ENCODE measurements at regions not wholly inside any gene's neighbourhood (a gene's known extent, or its start where the extent isn't known, plus 50 kb on each side); places are given as distances from the start of the nearest gene placed in this dataset.

DNA sequence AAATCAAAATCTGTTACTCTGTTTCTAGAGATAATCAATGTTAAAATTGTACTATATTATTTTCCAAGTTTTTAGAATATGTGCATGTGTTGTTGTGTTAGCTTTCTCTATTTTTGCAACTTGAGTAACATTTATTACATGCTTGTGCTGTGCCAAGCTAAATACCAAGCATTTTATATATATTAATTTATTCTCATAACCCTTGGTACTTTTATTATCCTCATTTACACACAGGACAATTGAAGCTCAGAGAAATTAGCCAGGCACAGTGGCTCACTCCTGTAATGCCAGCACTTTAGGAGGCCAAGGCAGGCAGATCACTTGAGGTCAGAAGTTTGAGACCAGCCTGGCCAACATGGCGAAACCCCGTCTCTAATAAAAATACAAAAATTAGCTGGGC, 254.0 kb upstream of the DMRT1 start:
- POLR2A ChIA-PET: no interaction called here
- Mint-ChIP-seq H3K4me3 (no peak overlapping the region), H3K4me1 (ENCODE audit: low read depth) (no peaks in the 10 kb centered on the region), H3K27ac (no peak overlapping the region), H3K36me3 (ENCODE audit: low read depth) (no peaks in the 10 kb centered on the region), H3K27me3 (no peaks in the 10 kb centered on the region), H3K9me3 (no peaks in the 10 kb centered on the region)
- H3K27ac ChIP-seq (ENCODE audit: low read depth in 1 of 2, low read length in 2 of 2): no peak overlapping the region
- H3K4me1 ChIP-seq (ENCODE audit: insufficient read depth, low read length): no peaks in the 10 kb centered on the region
- CTCF ChIA-PET: no interaction called here
- intact Hi-C loops (cut with DNase I, micrococcal nuclease): no loop called here
- H3K27me3 ChIP-seq (ENCODE audit: control insufficient read depth in 1 of 2, insufficient read depth in 2 of 2, low read length in 2 of 2): no peaks in the 10 kb centered on the region
- DNase-seq (no peak), ATAC-seq (ENCODE audit: poor library complexity) (no peak)
- H3K4me3 ChIP-seq (ENCODE audit: low read length): no peak overlapping the region
- H3K36me3 ChIP-seq (ENCODE audit: insufficient read depth, low read length): no peaks in the 10 kb centered on the region
- no peaks in the 10 kb centered on the region for H3K9me3 ChIP-seq (ENCODE audit: control insufficient read depth in 1 of 2, insufficient read depth in 1 of 2, low read length in 2 of 2)
- TF ChIP-seq, protein P1, sequence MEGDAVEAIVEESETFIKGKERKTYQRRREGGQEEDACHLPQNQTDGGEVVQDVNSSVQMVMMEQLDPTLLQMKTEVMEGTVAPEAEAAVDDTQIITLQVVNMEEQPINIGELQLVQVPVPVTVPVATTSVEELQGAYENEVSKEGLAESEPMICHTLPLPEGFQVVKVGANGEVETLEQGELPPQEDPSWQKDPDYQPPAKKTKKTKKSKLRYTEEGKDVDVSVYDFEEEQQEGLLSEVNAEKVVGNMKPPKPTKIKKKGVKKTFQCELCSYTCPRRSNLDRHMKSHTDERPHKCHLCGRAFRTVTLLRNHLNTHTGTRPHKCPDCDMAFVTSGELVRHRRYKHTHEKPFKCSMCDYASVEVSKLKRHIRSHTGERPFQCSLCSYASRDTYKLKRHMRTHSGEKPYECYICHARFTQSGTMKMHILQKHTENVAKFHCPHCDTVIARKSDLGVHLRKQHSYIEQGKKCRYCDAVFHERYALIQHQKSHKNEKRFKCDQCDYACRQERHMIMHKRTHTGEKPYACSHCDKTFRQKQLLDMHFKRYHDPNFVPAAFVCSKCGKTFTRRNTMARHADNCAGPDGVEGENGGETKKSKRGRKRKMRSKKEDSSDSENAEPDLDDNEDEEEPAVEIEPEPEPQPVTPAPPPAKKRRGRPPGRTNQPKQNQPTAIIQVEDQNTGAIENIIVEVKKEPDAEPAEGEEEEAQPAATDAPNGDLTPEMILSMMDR (IDR thresholded peaks at IDR 0.05): no peak

DNA sequence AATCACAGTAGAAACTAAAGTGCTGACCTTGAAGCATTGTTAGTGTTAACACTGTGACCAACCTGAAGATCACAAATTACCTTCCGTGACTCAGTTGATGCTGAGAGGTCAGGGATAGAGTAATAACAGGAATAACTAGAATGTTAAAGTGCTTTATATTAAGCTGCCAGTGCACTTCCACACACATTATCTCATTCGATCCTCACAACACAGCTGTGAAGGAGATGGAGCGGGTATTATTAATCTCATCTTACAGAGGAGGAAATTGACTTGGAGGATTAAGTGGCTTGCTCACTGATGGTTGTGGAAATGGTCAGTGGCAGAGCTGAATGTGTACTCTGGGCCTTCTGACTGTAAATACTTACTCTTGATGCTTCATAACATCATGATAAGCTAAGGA, 252.5 kb upstream of the DMRT1 start:
- Mint-ChIP-seq H3K9me3 (no peaks in the 10 kb centered on the region), H3K4me1 (ENCODE audit: low read depth) (no peaks in the 10 kb centered on the region), H3K4me3 (no peak overlapping the region), H3K27ac (no peak overlapping the region), H3K27me3 (no peaks in the 10 kb centered on the region), H3K36me3 (ENCODE audit: low read depth) (no peaks in the 10 kb centered on the region)
- H3K9me3 ChIP-seq (ENCODE audit: control insufficient read depth in 1 of 2, insufficient read depth in 1 of 2, low read length in 2 of 2): no peaks in the 10 kb centered on the region
- ChIA-PET POLR2A (no interaction called here), CTCF (no interaction called here)
- no peak for DNase-seq
- no peak overlapping the region for H3K4me3 ChIP-seq (ENCODE audit: low read length)
- no peaks in the 10 kb centered on the region for H3K27me3 ChIP-seq (ENCODE audit: control insufficient read depth in 1 of 2, insufficient read depth in 2 of 2, low read length in 2 of 2)
- intact Hi-C loops (cut with DNase I, micrococcal nuclease): no loop called here
- H3K36me3 ChIP-seq (ENCODE audit: insufficient read depth, low read length): no peaks in the 10 kb centered on the region
- no peaks in the 10 kb centered on the region for H3K4me1 ChIP-seq (ENCODE audit: insufficient read depth, low read length)
- TF ChIP-seq, protein P1 (IDR thresholded peaks at IDR 0.05): no peak
- no peak overlapping the region for H3K27ac ChIP-seq (ENCODE audit: low read depth in 1 of 2, low read length in 2 of 2)
- no peak for ATAC-seq (ENCODE audit: poor library complexity)

- POLR2A ChIA-PET: no interaction called here
- intact Hi-C loops (cut with DNase I, micrococcal nuclease): no loop called here
- no peaks in the 10 kb centered on the region for H3K4me1 Mint-ChIP-seq (ENCODE audit: low read depth)
Observed at GRCh38 chr9:589723-590122, 251.8 kb upstream of the DMRT1 start.

More at GRCh38 chr9:589723-590122, 251.8 kb upstream of the DMRT1 start:
- ATAC-seq (ENCODE audit: poor library complexity): no peak
- CTCF ChIA-PET: interaction anchor here (0.5 kb wide), 1 partner anchor 9 kb away, joined by 3 read pairs; no protein-coding TSS in a partner anchor
- Histone ChIP-seq H3K36me3 (ENCODE audit: insufficient read depth, low read length) (no peaks in the 10 kb centered on the region), H3K9me3 (ENCODE audit: control insufficient read depth in 1 of 2, insufficient read depth in 1 of 2, low read length in 2 of 2) (no peaks in the 10 kb centered on the region), H3K27me3 (ENCODE audit: control insufficient read depth in 1 of 2, insufficient read depth in 2 of 2, low read length in 2 of 2) (no peaks in the 10 kb centered on the region), H3K4me1 (ENCODE audit: insufficient read depth, low read length) (no peaks in the 10 kb centered on the region), H3K27ac (ENCODE audit: low read depth in 1 of 2, low read length in 2 of 2) (no peak overlapping the region), H3K4me3 (ENCODE audit: low read length) (no peak overlapping the region)
- Mint-ChIP-seq H3K4me3 (no peak overlapping the region), H3K27ac (no peak overlapping the region), H3K27me3 (no peaks in the 10 kb centered on the region), H3K36me3 (ENCODE audit: low read depth) (no peaks in the 10 kb centered on the region), H3K9me3 (no peaks in the 10 kb centered on the region)
- TF ChIP-seq, protein P1 (IDR thresholded peaks at IDR 0.05): no peak
- DNase-seq: no peak
